Peyer's patch (tissue), 4 donors: ENCODE measurements at regions not wholly inside any gene's neighbourhood (a gene's known extent, or its start where the extent isn't known, plus 50 kb on each side); places are given as distances from the start of the nearest gene placed in this dataset.

Source experiments
- POLR2A ChIP-seq, 2 donors: fragments of 450-650 bp; IDR thresholded peaks; one replicate each; pipeline ENCODE4 v1.5.1; 2017; ENCODE audit warnings: antibody characterized with exemption in 2 of 2, mild to moderate bottlenecking in 2 of 2, moderate library complexity in 2 of 2
- TF ChIP-seq, protein P1 (sequence below), 6 experiments: fragments of 450-650 bp in 4 of 6; fragments of 200-600 bp in 2 of 6; sonication (generic) in 1 of 6; IDR thresholded peaks; one replicate each; pipeline ENCODE4 v1.5.1; 2017 to 2019; ENCODE audit warnings: antibody characterized with exemption in 6 of 6, mild to moderate bottlenecking in 3 of 6, moderate library complexity in 1 of 6

GRCh38 chr14:30355431-30355913, 203.5 kb upstream of the G2E3 start:
- TF ChIP-seq, protein P1, sequence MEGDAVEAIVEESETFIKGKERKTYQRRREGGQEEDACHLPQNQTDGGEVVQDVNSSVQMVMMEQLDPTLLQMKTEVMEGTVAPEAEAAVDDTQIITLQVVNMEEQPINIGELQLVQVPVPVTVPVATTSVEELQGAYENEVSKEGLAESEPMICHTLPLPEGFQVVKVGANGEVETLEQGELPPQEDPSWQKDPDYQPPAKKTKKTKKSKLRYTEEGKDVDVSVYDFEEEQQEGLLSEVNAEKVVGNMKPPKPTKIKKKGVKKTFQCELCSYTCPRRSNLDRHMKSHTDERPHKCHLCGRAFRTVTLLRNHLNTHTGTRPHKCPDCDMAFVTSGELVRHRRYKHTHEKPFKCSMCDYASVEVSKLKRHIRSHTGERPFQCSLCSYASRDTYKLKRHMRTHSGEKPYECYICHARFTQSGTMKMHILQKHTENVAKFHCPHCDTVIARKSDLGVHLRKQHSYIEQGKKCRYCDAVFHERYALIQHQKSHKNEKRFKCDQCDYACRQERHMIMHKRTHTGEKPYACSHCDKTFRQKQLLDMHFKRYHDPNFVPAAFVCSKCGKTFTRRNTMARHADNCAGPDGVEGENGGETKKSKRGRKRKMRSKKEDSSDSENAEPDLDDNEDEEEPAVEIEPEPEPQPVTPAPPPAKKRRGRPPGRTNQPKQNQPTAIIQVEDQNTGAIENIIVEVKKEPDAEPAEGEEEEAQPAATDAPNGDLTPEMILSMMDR (IDR thresholded peaks at IDR 0.05): no peak
- TF ChIP-seq POLR2A (IDR thresholded peaks at IDR 0.05): no peak
